ENCODE measurements at regions not wholly inside any gene's neighbourhood (a gene's known extent, or its start where the extent isn't known, plus 50 kb on each side); places are given as distances from the start of the nearest gene placed in this dataset.

- Histone ChIP-seq H4K20me1 (replicated peaks; ENCODE audit: control insufficient read depth, extremely low read depth, insufficient read depth, low read length) (no peaks in the 10 kb centered on the region), H3K9ac (replicated peaks; ENCODE audit: extremely low read depth, insufficient read depth, low read length) (no peak overlapping the region), H3K9me1 (replicated peaks; ENCODE audit: control insufficient read depth, extremely low read depth, insufficient read depth, low read length) (no peaks in the 10 kb centered on the region), H3K36me3 (ENCODE audit: control insufficient read depth in 2 of 2, extremely low read depth in 1 of 2, insufficient read depth in 2 of 2, low read length in 2 of 2) (no peaks in the 10 kb centered on the region), H3K27me3 (ENCODE audit: control insufficient read depth in 2 of 2, insufficient read depth in 2 of 2, low read length in 2 of 2) (no peaks in the 10 kb centered on the region), H3K4me1 (ENCODE audit: control insufficient read depth, extremely low read depth, insufficient read depth, low read length) (no peaks in the 10 kb centered on the region), H3K27ac (ENCODE audit: insufficient read depth, low read depth, low read length) (no peak overlapping the region), H3K9me3 (replicated peaks; ENCODE audit: control insufficient read depth, insufficient read depth, low read length) (peaks cover 3% of the 10 kb centered on the region), H3K4me3 (replicated peaks in 1 of 3; ENCODE audit: insufficient read depth in 1 of 3, low read depth in 1 of 3, low read length in 3 of 3) (no peak overlapping the region), H3K79me2 (ENCODE audit: control insufficient read depth, insufficient read depth, low read length) (no peaks in the 10 kb centered on the region), H3K4me2 (ENCODE audit: insufficient read depth, low read length) (no peak overlapping the region), H2AFZ (ENCODE audit: low read depth, low read length) (no peak overlapping the region)
- intact Hi-C loops (cut with micrococcal nuclease) (no loop called here), dilution Hi-C loops (cut with MboI; ENCODE audit: extremely low pct_ligation_motif_present, low sequenced_read_pairs) (no loop called here)
- CTCF ChIA-PET = no interaction called here
- BruUV-seq (replicated peaks) = no TSS peak
- DNase-seq (ENCODE audit: low read depth, low spot score) (no peak), FAIRE-seq (no peak)
- TF ChIP-seq POLR2AphosphoS5 (IDR thresholded peaks at IDR 0.05; ENCODE audit: insufficient read depth, low read depth, low read length) (no peak), EZH2 (IDR thresholded peaks at IDR 0.05; ENCODE audit: borderline replicate concordance, low read depth, low read length, severe bottlenecking) (no peak), CTCF (IDR thresholded peaks at IDR 0.05; ENCODE audit: extremely low read depth in 1 of 2, insufficient read depth in 1 of 2, low read depth in 1 of 2, low read length in 2 of 2) (no peak), MAX (IDR thresholded peaks at IDR 0.05; ENCODE audit: insufficient read depth, insufficient read length) (no peak), JUN (IDR thresholded peaks at IDR 0.05; ENCODE audit: borderline replicate concordance, insufficient read depth, insufficient read length, low read depth) (no peak), POLR2A (IDR thresholded peaks at IDR 0.05; ENCODE audit: low read depth, low read length) (no peak), MYC (IDR thresholded peaks at IDR 0.05; ENCODE audit: low read depth, low read length) (no peak), FOS (IDR thresholded peaks at IDR 0.05; ENCODE audit: borderline replicate concordance, insufficient read depth, low read length) (no peak), GATA2 (IDR thresholded peaks at IDR 0.05; ENCODE audit: insufficient read depth, insufficient read length, low read depth, low read length) (no peak)
- POLR2A ChIA-PET = no interaction called here
Observed at GRCh38 chr21:24628046-24628445, 979.2 kb downstream of the MRPL39 start.

All from endothelial cell of umbilical vein (primary cell).